HCT116 (cell line): ENCODE measurements at regions not wholly inside any gene's neighbourhood (a gene's known extent, or its start where the extent isn't known, plus 50 kb on each side); places are given as distances from the start of the nearest gene placed in this dataset.

Experiments used
- CBX3 ChIP-seq: IDR thresholded peaks from 2 replicates; pipeline ENCODE4 v1.6.1; 2012; ENCODE audit warnings: low read depth
- EZH2 ChIP-seq: fragments of 200-600 bp; sonication (generic); IDR thresholded peaks from 2 replicates; pipeline ENCODE4 v1.6.1; 2017; ENCODE audit warnings: antibody characterized with exemption, mixed run types
- POLR2A ChIP-seq: IDR thresholded peaks from 2 replicates; pipeline ENCODE4 v1.7.0; 2011; ENCODE audit warnings: borderline replicate concordance; ENCODE audit not compliant: insufficient read depth, insufficient read length; ENCODE audit errors: extremely low read depth
- POLR2AphosphoS5 ChIP-seq: IDR thresholded peaks from 2 replicates; pipeline ENCODE4 v1.6.1; 2011; ENCODE audit warnings: mild to moderate bottlenecking, low read depth, low read length, moderate library complexity
- YY1 ChIP-seq: IDR thresholded peaks from 2 replicates; pipeline ENCODE4 v1.6.1; 2011; ENCODE audit warnings: low read length, low read depth, moderate library complexity, mild to moderate bottlenecking; ENCODE audit not compliant: insufficient replicate concordance; ENCODE audit errors: extremely low read depth
- ZNF274 ChIP-seq: fragments of 200-500 bp; sonication (Bioruptor generic); IDR thresholded peaks from 2 replicates; pipeline ENCODE4 v1.6.1; 2014; ENCODE audit warnings: mild to moderate bottlenecking, low read depth, low read length, inconsistent platforms
- TF ChIP-seq, protein P1 (sequence below), 3 experiments: fragments of 200-600 bp in 1 of 3; sonication (generic) in 1 of 3; IDR thresholded peaks in 2 of 3; conservative IDR thresholded peaks in 1 of 3; 2 replicates each; pipeline ENCODE4 v1.5.1; 2012 to 2017; ENCODE audit warnings: low read depth in 2 of 3, low read length in 2 of 3, antibody characterized with exemption in 1 of 3, borderline replicate concordance in 1 of 3, control low read depth in 1 of 3, mild to moderate bottlenecking in 1 of 3, mixed read lengths in 1 of 3, mixed run types in 1 of 3, moderate library complexity in 1 of 3; ENCODE audit not compliant: insufficient read depth in 1 of 3
- TF ChIP-seq, protein P2 (sequence below): IDR thresholded peaks from 2 replicates; pipeline ENCODE4 v1.6.1; 2012
- TF ChIP-seq, protein P3 (sequence below): IDR thresholded peaks from 2 replicates; pipeline ENCODE4 v1.6.1; 2012

DNA sequence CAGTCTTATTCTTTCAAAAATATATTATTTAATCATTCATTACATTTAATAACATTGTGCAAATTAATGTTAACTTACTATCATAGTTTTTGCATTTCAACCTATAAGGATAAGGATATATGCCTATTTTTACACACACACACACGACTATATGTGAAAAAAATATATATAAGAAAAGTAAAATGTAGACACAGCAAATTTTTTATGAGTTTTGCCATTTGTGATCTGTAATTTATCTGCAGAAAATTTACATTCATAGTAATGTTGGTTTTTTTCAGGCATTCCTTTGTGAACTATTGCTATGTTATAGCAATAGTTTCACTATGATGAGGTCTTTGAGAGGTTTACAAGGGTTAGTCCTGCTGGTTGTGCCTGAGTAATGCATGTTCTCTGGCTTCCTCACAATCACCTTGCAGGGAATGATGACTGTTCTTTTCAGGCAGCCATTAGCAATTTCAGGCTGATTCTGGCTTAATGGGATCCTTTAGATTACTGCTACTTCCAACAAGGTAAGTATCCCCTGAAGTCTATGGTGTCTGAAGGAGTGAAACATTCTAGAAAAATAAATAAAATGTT lies 183.7 kb upstream of the CDK1 start:
- TF ChIP-seq POLR2AphosphoS5 (no peak), POLR2A (no peak), CBX3 (no peak), YY1 (no peak), EZH2 (no peak), ZNF274 (no peak)
- TF ChIP-seq, protein P1, sequence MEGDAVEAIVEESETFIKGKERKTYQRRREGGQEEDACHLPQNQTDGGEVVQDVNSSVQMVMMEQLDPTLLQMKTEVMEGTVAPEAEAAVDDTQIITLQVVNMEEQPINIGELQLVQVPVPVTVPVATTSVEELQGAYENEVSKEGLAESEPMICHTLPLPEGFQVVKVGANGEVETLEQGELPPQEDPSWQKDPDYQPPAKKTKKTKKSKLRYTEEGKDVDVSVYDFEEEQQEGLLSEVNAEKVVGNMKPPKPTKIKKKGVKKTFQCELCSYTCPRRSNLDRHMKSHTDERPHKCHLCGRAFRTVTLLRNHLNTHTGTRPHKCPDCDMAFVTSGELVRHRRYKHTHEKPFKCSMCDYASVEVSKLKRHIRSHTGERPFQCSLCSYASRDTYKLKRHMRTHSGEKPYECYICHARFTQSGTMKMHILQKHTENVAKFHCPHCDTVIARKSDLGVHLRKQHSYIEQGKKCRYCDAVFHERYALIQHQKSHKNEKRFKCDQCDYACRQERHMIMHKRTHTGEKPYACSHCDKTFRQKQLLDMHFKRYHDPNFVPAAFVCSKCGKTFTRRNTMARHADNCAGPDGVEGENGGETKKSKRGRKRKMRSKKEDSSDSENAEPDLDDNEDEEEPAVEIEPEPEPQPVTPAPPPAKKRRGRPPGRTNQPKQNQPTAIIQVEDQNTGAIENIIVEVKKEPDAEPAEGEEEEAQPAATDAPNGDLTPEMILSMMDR (IDR thresholded peaks at IDR 0.05 in 2 of 3, conservative IDR thresholded peaks at IDR 0.05 in 1 of 3; ENCODE audit: borderline replicate concordance in 1 of 3, insufficient read depth in 1 of 3, low read depth in 2 of 3, low read length in 2 of 3) = peak in 2 of 3 experiments; percentile 27 to 30; a peak in 3 of 6 replicates
- TF ChIP-seq, protein P2, sequence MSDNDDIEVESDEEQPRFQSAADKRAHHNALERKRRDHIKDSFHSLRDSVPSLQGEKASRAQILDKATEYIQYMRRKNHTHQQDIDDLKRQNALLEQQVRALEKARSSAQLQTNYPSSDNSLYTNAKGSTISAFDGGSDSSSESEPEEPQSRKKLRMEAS = no peak
- TF ChIP-seq, protein P3, sequence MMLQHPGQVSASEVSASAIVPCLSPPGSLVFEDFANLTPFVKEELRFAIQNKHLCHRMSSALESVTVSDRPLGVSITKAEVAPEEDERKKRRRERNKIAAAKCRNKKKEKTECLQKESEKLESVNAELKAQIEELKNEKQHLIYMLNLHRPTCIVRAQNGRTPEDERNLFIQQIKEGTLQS = no peak
